DMS79 treated with DMSO at 0.1 percent for 48 hours (cell line): ENCODE measurements at regions not wholly inside any gene's neighbourhood (a gene's known extent, or its start where the extent isn't known, plus 50 kb on each side); places are given as distances from the start of the nearest gene placed in this dataset.
A peak's percentile ranks its signal among the peaks of the same experiment; 100 is the strongest.

Source experiments
- DNase-seq: peaks from one replicate; lab custom pipeline; 2025; lab: John Stamatoyannopoulos, UW

DNA sequence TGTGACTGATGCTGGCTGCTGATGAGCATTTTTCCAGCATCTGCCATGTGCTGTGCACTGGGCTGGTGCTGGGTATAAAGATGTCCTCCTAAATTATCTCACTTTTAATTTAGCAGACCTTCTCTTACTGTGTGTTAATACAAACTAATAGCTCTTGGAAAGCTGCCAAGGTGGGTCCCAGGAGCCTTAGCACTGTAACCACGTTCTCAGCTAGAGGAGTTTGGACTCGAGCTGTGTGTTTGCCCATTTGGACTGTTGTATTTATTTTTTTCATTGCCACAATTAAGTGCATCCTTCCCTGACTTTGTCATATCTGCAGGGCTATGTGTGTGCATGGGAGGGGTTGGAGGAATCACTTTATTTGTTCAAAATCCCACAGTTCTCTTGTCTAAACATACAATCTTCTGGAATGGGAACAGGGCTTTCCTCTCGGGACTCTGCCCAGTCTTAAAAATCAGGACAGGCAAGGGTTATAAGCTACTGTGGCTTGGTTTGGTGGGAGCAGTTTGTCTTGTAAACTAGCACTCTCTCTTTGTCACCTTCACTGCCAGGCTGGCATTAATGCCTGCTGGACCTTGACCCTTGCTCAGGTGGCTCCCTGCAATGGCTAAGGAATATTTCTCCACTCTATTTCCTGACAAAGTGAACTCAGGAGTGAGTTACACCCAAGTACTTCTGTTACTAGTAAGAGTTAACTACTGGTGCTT, 129.7 kb upstream of the MGAT5 start:
- DNase-seq: peak; percentile 68

DNA sequence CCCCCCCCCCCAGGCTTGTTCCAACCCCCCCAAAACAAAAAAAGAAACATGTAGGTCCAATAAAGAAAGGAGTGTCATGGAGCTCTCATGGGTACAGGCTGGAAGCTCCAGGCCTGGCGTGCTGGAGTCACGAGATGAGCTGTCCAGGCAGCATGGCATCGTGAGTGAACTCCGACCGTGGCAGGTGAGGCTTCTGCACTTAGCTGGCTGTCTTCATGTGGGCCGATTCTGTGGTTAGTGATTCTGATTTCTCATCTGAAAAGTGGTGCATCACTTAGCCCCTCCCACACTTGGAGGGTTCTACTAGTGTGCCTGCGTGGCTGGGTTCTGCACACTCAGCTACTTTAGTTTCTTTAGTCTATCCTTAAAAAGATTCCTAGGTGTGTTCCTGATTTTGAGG, 126.4 kb upstream of the MGAT5 start:
- DNase-seq: no peak

DNA sequence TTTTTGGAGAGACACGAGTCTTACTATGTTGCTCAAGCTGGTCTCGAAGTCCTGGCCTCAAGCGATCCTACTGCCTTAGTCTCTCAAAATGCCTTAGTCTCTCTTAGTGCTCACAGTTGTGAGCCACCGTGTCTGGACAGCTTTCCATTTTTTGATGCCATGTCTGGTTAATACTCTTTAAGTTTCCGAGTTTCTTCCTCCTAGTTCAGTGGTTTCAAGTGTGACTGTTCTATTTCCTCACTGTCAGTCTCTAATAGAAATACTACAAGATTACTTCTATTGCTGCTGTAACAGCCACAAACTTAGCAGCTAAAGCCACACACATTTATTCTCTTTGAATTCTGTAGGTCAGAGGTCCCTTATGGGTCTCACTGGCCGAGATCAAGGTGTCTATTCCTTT, 125.1 kb upstream of the MGAT5 start:
- DNase-seq: no peak

DNA sequence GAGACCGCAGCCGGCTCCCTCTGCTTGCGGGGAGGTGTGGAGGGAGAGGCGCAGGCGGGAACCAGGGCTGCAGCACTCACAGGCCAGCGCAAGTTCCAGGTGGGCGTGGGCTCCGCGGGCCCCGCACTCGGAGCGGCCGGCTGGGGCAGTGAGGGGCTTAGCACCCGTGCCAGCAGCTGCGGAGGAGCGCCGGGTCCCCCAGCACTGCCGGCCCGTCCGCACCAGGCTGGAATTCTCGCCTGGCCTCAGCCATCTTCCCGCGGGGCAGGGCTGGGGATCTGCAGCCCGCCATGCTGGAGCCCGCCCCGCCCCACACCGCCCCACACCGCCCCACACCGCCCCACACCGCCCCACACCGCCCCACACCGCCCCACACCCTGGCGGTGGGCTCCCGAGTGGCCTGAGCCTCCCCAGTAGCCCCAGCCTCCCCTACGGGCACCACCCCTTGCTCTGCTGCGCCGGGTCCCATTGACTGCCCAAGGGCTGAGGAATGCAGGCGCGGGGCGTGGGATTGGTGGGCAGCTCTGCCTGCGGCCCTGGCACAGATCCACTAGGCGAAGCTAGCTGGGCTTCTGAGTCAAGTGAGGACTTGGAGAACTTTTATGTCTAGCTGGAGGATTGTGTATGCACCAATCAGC, 123.9 kb upstream of the MGAT5 start:
- no peak for DNase-seq

DNA sequence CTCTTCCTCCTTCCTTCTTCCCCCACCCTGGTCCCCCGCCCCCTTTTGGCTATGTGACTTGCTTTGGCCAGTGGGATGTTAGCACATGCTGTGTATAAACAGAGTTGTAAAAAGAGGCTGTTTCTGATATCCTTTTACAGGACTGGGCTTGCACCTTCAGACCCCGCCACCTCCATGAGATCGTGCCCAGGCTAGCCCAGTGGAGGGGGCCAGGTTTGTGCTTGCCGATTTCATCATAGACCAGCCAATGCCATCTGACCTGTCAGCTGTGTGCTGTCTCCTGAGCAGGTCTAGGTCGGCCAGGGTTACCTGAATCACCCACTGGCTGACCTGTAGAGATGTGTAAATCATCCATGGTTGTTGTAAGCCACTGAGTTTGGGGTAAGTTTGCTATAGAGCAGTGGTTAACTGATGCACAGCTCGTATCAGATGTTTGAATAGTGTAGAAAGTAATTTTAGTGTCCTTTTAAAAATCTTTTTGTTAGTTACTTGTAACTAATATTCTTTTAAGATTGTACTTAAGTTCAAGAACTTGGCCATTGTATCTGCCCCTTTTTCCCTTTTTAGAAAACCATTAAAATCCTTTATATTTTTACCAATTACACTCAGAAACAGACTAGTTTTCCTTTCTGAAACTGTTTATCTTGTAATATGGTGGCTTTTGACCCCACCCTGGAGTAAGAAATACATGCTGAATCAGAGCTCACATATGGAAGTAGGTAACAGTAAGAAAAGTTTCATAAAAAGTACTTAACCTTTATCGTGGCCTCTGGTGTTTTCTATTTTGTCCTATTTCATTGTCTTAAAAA, 122.0 kb upstream of the MGAT5 start:
- no peak for DNase-seq

DNA sequence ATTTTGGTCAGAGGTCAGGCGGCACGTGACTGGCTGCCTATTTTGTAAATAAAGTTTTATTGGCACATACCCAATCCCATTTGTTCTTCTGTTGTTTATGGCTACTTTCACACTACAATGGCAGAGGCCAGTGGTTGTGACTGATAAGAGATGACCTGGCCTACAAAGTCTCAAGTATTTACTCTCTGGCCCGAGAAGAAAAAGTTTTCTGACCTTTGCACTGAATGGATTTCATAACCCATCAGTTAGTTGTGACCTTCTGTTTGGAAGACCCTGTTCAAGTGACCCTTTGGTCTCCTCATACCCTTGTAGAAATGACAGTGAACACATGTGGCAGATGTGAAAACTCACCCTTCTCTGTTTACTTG, 121.4 kb upstream of the MGAT5 start:
- DNase-seq: no peak

DNA sequence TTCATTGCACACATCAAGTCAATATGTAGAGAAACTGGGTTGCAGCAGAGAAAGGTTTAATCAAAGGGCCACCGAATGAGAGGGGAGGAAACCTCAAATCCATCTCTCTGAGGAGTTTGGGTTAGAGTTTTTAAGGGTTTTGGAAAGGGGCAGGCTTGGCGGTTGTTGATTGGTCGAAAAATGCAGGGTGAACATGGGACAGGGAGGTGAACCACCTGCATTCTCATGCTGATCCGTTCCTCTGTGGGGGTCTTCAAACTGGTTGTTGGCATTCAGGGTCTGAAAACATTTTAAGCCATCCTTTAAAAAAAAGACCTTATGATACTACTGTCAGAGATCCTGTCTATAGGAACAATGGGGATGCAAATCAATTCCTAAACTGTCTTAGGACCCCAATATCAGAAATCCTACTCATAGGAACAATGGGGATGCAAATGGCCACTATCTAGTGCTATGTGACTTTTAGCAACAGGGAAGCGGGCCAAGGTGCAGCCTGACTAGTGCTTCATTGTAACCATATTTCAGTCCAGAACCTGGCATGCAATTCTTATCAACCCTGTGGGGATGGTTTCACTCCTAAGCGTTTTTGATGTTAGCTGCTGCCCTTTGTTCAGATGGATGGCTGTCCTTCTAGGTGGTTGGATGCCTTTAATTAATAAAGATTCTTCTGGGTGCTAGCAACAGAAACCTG, 120.1 kb upstream of the MGAT5 start:
- no peak for DNase-seq

DNA sequence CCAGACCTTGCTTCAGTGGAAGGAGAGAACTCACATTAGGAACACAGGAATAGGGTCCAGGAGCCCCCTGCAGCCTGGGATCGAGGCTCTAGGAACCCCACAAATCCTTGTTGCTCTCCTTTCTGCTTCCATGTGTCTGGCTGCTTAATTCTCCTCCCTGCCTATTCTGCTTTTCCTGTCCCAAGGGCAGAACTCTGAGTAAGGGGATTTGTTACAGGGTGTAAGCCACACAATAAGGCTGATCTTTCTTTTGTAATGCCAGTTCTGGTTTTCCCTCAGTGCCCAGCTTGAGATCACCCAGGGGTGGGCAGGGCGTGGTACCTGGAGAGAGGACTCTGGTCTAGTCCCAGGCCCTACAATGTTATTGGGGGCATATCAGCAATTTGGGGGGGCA, 119.6 kb upstream of the MGAT5 start:
- DNase-seq: no peak

DNA sequence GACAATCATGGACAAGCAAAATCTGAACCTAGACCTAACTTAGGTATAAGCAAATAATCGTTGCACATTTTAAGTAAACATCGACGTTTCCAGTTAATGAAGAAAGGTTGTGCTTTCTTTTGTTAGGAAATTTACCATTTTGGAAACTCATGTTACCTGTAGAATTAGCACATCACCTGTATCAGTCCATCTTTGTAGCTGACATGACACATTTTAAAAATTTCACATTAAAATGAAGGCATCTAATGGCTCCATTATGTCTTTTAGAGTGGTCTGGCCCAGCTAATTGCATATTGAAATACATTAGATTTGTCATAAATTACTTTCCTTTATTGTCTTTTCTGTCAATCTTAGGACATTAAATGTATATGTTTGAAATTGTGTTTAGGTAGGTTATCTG, 119.0 kb upstream of the MGAT5 start:
- no peak for DNase-seq

DNA sequence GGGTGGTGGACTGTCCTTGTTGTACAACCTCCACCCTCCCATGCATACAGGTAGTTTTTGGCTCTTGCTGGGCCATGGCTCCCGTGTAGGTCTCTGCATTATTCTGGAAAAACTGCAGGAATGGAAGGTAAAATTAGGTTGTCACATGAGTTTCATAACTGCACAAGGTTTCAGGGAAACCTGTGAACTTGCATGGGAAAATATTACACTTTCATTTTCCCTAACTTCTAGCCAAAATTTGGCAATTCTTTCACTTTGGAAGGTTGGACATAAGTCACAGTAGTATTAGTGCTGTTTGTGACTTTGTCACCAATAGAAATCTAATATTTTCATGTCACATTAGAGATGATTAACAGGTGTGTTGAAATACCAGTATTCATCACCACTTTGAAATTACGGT, 118.1 kb upstream of the MGAT5 start:
- no peak for DNase-seq

DNA sequence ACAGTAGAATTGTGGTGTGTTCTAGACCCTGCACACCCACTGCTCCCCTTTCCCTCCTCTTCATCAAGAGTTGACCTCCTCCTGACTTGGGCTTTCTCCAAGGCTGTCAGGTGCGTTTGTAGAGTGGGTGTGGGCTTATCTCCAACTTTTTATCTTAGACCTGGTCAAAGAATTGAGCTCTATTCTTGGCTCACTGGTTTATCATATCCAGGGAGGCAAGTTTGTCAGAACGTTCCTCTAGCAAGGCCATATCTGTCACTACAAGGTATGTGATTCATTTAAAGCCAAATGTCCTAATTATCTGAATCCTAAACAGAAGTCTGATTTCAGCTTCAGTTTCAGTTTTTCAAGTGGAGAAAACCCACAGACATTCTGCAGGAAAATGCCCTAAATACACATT, 117.1 kb upstream of the MGAT5 start:
- no peak for DNase-seq

DNA sequence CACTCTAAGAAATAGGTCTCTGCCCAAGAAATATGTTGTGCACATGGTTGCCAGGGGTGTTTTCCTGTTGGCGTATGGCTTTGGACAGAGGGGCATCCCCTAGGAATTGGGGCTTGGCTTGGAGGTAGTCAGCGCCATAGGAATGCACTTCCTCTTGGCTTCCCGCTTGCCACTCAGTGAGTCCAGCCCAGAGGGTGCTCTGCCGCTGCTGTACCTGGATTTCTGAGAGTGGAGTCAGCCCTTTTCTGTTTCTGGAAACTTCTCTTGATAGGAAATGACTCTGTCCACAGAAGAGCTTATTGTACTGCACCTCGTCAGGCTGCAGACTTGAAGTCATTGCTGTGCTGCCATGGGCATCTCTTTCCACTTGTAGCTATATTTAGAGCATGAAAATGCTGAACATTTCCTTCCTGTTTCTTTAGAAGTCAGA, 116.7 kb upstream of the MGAT5 start:
- DNase-seq: no peak

DNA sequence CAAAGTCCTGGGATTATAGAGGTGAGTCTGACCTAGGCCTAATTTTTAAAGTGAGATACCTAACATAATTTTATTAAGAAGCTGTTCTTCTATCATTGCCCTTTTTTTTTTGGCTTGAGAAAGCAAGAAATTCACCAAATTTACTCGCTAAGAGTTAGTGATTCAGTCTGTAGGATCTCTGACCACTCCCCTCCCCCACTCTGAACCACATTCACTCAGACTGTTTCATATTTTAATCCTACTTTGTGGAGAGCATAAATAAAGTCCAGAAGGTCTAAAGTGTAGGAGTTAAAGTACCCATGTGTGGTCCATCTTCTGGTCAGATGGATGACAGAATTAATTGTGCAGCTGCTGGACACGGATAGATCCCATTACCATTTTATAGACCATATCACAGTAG, 115.8 kb upstream of the MGAT5 start:
- no peak for DNase-seq

DNA sequence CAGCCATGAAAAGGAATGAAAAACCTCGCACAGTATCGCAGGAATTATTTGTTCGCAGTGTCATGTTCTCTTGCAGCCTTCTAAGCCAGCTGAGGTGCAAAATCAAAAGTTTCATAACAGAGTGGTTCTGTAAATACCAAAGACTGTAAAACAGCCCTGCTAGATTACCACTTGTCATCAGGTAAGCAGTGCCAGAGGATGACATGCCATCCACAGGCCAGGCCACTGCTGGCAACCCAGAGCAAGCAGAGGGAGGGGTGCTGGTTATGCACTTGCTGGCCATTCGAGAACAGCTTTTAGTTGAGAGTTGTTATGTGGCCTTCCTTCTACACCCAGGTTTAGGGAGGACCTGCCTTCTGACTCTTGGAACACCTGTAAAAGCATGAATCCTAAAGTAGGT, 114.3 kb upstream of the MGAT5 start:
- DNase-seq: no peak

DNA sequence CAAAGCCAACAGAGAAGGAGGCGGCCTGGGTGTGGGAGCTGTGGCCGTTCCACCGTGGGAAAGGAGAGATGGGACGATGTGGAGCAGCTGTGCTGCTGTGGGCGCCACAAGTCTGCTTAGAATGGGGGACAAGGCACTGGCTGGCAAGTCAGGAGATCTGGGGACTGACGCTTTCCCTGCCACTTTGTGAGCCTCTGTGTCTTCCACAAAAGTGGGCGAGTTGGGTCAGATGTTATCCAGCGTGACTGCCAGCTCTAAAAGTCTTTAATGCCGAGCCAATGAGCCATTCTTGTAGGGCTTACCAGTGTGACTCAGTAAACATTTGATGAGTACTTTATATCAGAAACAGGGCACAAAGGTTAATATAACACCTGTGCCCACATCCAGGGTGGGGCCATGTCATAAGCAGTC, 113.6 kb upstream of the MGAT5 start:
- DNase-seq: peak; percentile 68

DNA sequence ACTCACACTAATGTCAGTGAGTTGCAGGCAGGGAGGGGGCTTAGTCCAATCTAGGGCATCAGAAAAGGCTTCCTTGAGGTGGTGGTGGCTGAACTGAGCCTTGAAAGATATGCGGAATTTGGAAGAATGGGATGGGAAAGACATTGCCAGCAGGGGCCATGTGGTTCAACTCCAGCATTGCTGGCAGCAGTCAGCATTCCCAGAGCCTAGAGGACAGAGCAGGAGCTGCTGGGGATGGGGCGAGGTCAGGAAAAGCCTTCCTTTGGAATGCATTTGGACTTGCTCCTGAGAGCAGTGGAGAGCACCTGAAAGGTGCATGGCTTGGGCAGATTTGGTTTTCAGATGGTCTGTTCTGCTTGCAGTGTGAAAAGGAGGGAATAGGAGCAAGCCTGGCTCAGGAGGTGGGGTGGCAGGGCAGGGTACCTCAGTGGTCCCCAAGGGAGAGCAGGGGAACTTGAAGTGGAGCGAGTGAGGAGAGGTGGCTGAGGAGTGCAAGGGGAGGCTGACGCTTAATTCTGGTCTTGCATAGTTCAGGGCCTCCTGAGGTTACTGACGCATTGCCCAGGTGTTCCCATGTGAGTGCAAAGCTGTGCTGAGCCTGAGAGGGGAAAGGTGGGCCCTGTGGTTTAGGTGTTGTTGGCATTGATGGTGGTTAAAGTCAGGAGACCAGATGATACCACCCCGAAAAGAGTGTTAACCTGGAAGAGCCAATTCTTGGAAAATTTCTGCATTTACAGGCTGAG, 112.1 kb upstream of the MGAT5 start:
- DNase-seq: no peak

DNA sequence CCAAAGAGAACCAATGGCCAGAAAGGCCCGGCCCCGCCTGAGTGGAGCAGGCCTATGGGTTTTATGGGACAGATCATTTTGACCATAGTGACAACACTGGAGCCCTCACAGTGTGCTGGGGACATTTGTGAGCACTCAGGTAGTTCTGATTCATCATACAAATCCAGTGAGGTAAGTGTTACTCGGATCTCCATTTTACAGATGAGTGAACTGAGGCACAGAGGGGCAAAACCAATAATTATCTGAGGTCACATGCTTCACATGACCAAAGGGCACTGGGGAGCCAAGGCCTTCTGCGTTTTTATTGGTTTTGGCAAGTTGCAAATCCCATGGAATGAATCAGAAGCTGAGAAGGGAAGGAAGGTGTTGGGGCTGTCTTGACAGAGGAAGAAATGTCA, 111.5 kb upstream of the MGAT5 start:
- DNase-seq: no peak

DNA sequence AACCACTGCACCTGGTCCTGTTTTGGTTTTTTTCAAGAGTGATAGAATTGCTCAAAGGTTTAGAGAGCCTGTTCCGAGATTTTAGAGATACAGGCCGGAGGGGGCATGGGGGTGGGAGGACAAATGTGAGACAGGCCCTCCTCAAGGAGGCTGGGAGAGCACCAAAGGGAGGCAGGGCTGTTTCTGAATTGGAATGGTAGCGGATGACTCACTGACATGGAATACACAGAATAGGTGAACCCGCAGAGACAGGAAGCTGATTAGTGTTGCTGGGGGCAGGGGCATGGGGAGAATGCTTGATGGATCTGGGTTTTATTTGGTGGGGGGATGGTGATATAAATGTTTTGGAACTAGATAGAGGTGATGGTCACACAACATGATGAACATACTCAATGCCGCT, 111.0 kb upstream of the MGAT5 start:
- no peak for DNase-seq

DNA sequence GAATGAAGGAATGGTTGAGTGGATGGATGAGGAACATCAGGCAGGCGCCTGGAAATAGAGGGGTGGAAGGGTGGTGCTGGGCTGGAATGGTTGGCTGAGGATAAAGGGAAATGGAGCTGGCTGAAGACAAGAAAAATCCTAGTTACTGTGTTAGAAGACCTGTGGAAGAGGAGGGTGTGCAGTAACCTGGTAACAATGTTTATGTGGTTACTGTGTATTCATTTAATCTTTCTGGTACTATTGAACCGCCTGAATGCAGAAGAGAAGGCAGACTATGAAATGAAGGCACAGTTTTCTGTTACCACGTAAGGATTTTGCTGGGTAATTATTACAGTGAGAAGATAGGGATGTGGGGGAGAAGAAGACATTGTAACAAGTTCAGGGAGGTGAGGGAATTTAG, 110.3 kb upstream of the MGAT5 start:
- DNase-seq: no peak

DNA sequence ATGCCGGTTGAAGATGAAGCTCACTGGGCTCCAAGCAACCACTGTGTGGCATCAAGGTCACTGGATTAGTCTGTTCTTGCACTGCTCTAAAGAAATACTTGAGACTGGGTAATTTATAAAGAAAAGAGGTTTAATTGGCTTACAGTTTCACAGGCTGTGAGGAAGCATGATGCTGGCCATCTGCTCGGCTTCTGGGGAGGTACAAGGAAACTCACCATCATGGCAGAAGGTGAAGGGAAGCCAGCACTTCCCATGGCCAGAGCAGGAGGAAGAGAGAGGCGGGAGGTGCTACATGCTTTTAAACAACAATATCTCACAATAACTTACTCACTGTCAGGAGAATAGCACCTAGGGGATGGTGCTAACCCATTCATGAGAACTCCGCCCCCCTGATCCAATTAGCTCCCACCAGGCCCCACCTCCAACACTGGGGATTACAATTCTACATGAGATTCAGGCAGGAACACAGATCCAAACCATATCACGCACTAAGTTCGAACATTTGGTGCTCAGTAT, 109.7 kb upstream of the MGAT5 start:
- DNase-seq: no peak

DNA sequence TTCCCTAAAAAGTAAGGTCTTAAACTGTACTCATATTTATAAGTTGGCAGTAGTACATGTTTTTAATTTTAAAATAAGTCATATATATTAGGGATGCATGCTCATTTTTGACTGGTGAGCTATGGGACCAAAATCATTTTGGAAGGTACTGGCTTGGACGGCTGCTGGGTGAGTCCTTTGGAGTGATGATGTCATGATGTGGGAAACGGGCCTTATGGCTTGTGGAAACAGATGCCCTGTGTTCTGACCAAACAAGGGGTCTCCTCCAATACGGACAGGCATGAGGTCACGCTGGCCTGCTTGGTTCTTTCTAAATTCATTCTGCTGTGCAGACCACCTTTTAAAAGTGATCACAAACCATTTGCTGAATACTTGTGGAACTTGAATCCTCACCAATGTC, 109.2 kb upstream of the MGAT5 start:
- no peak for DNase-seq

DNA sequence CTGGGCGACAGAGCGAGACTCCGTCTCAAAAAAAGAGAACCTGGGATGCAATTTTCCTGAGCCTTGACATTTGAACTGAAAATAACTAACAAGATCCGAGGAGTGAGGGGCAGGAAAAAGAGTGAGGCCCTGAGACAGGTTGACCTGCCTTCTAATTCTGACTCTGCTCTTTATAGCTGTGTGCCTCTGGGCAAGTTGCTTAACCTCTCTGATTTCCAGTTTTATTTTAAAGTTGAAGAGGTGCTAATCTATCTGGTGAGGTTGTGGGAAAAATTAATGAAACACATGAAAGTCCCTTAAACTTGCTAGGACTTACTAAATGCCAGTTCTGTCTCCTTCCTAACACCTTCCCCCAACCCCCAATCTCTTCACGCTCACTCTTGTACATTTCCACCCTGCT, 108.4 kb upstream of the MGAT5 start:
- DNase-seq: no peak
